Left ventricle myocardium inferior (tissue), 1 donor: ENCODE measurements at regions not wholly inside any gene's neighbourhood (a gene's known extent, or its start where the extent isn't known, plus 50 kb on each side); places are given as distances from the start of the nearest gene placed in this dataset.

Source experiments
- DNase-seq: peaks from one replicate; pipeline ENCODE4 v3.0.0-alpha.2; 2020
- H3K27ac ChIP-seq: fragments of 200-600 bp; replicated peaks from 2 replicates; pipeline ENCODE4 v1.8.0; 2021
- H3K27me3 ChIP-seq: fragments of 200-600 bp; 2 replicates; pipeline ENCODE4 v1.8.0; 2021; ENCODE audit warnings: low read depth
- H3K36me3 ChIP-seq: fragments of 200-600 bp; 2 replicates; pipeline ENCODE4 v1.8.0; 2021
- H3K4me1 ChIP-seq: fragments of 200-600 bp; 2 replicates; pipeline ENCODE4 v1.8.0; 2021
- H3K4me3 ChIP-seq: fragments of 200-600 bp; 2 replicates; pipeline ENCODE4 v1.8.0; 2021; ENCODE audit warnings: mild to moderate bottlenecking, moderate library complexity
- H3K9me3 ChIP-seq: fragments of 200-600 bp; replicated peaks from 2 replicates; pipeline ENCODE4 v1.8.0; 2021
- intact Hi-C: fragments of 100-400 bp; cut with micrococcal nuclease; formaldehyde crosslinking; loops from one replicate; pipeline ENCODE4 v1.11.0; 2022
- TF ChIP-seq, protein P1 (sequence below): fragments of 200-600 bp; IDR thresholded peaks from 2 replicates; pipeline ENCODE4 v1.8.0; 2021; ENCODE audit warnings: antibody characterized with exemption, mild to moderate bottlenecking, borderline replicate concordance
- donor health status: DM: no; HTN: yes; CAD: no; lungs with severe emphysema.

DNA sequence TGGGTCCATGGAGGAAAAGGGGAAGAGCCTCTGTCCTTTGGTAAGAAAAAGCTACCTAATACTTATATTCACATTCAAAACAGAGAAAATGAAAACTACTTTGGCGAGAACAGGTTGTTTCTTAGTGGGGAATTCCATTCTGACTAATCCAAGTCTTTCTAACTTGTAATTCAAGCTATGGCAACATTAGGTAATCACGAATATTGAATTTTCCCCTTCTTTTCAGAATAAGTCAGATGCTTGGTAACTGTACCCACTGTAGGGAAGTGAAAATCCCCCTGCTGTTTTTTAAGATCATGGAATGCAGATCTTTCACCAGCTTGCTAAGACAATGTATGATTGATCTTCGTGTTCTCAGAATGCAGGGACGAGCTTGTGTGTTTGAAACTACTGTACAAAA, 384.4 kb downstream of the TCERG1L start:
- no peak for DNase-seq
- TF ChIP-seq, protein P1, sequence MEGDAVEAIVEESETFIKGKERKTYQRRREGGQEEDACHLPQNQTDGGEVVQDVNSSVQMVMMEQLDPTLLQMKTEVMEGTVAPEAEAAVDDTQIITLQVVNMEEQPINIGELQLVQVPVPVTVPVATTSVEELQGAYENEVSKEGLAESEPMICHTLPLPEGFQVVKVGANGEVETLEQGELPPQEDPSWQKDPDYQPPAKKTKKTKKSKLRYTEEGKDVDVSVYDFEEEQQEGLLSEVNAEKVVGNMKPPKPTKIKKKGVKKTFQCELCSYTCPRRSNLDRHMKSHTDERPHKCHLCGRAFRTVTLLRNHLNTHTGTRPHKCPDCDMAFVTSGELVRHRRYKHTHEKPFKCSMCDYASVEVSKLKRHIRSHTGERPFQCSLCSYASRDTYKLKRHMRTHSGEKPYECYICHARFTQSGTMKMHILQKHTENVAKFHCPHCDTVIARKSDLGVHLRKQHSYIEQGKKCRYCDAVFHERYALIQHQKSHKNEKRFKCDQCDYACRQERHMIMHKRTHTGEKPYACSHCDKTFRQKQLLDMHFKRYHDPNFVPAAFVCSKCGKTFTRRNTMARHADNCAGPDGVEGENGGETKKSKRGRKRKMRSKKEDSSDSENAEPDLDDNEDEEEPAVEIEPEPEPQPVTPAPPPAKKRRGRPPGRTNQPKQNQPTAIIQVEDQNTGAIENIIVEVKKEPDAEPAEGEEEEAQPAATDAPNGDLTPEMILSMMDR: no peak
- intact Hi-C loops: no loop called here
- H3K27me3 ChIP-seq: peaks cover 83% of the 10 kb centered on the region
- H3K4me1 ChIP-seq: no peaks in the 10 kb centered on the region
- H3K27ac ChIP-seq: no peak overlapping the region
- H3K4me3 ChIP-seq: no peak overlapping the region
- no peaks in the 10 kb centered on the region for H3K9me3 ChIP-seq
- H3K36me3 ChIP-seq: no peaks in the 10 kb centered on the region

DNA sequence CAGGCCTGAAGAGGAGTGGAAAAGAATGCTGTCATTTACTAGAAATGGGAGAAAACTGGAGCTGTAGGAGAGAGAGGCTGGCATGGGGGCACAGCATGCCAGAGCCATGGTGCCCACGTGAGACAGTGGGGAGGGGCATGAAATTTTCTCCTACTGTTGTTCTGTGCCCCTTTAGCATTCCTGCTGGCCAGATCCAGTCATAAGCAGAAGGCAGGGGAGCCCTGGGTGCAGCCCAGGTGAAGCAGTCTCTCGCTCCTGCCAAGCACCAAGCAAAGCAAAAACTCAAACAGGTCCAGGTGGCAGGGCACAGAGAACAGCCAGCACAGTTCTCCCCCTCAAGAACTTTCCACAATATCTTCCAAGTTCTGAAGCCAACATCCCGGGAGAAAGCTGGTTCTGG, 383.2 kb downstream of the TCERG1L start:
- Histone ChIP-seq H3K4me3 (no peak overlapping the region), H3K36me3 (no peaks in the 10 kb centered on the region), H3K27ac (no peak overlapping the region), H3K27me3 (peaks cover 77% of the 10 kb centered on the region), H3K4me1 (no peaks in the 10 kb centered on the region), H3K9me3 (no peaks in the 10 kb centered on the region)
- DNase-seq: no peak
- TF ChIP-seq, protein P1: no peak
- intact Hi-C loops: no loop called here

DNA sequence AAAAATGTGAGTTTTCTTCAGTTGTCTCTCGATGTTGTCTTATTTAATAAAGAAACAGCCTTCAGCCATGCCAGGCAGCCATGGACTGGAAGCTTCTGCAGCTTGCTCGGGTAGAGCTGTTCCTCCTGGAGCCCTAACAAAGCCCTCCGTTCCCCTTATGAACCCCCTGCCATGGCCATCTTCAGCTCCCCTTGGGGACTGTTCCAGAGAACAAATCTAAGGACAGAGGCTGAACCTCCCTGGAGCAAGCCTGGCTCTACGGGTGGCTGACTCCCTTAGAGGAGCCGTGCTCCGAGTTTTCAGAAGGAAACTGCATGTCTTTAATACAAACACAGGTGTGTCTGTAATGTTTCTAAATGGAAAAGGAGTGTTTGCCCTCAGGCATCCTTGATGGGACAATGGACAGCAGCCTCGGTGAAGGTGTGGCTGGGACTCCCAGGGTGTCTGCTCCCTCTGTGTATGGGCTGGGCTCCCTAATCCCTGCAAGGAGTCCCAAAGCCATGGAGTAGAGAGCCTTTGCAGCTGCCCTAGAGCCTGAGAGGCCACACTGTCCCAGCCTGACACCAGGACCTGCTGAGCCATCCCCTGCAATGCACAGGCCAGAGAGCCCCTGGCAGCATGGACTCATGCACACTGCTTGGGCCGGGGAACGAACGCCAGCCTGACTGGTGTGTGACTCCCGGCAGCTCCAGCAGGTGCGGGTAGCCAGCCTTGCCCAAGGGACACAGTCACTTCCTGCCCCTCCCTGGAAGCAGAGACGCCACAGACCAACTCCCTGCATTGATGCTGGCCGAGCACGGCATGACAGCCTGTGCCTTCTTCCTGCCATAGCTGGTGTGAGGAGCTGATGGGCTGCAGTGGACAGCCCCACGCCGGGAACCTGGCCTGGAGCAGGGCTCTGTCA, 381.8 kb downstream of the TCERG1L start:
- Histone ChIP-seq H3K4me1 (peaks cover 2% of the 10 kb centered on the region), H3K36me3 (no peaks in the 10 kb centered on the region), H3K27ac (no peak overlapping the region), H3K27me3 (peaks cover 68% of the 10 kb centered on the region), H3K9me3 (no peaks in the 10 kb centered on the region), H3K4me3 (no peak overlapping the region)
- intact Hi-C loops: no loop called here
- TF ChIP-seq, protein P1: no peak
- DNase-seq: no peak

DNA sequence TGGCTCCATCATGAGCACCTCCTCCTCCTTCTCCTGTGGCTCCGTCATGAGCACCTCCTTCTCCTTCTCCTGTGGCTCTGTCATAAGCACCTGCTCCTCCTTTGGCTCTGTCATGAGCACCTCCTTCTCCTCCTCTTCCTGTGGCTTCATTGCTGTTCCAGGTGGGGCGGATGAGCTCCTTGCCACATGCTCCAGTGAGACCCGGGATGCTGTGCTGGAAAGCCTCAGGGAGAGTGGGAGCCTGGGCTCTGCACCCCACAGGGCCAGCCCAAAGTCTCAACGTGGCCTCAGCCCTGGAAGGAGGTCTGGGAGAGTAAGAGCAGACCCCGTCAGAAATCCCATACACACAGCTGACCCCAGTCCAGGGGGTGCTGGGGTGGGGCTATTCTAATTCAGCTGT, 380.7 kb downstream of the TCERG1L start:
- TF ChIP-seq, protein P1: no peak
- peaks cover 59% of the 10 kb centered on the region for H3K27me3 ChIP-seq
- intact Hi-C loops: no loop called here

DNA sequence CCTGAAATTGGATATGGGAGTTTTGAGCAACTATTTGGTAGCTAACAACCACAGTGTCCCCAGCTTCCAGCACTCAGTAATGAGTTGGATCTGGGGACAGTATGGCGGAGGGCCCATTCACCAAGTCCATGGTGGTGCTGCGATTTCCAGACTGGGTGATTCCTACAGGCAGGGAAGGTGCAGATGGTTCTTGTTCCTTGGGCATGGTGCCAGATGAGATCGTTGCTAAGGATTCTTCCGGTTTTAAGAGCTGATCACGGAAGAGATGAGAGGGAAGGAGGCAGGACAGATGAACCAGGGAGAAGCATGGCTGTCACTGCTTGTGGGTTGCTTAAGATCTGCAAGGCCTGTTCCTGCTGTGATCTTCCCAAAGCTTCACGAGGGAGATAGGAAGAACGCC, 380.3 kb downstream of the TCERG1L start:
- intact Hi-C loops: no loop called here
- peaks cover 61% of the 10 kb centered on the region for H3K27me3 ChIP-seq
- DNase-seq: no peak

More for the DNA sequence above, 380.7 kb downstream of the TCERG1L start:
- no peak overlapping the region for H3K4me3 ChIP-seq
- no peaks in the 10 kb centered on the region for H3K9me3 ChIP-seq
- no peak for DNase-seq
- peaks cover 11% of the 10 kb centered on the region for H3K4me1 ChIP-seq
- no peaks in the 10 kb centered on the region for H3K36me3 ChIP-seq
- H3K27ac ChIP-seq: no peak overlapping the region

More for the DNA sequence above, 380.3 kb downstream of the TCERG1L start:
- no peaks in the 10 kb centered on the region for H3K36me3 ChIP-seq
- H3K4me3 ChIP-seq: no peak overlapping the region
- H3K4me1 ChIP-seq: peaks cover 11% of the 10 kb centered on the region
- H3K9me3 ChIP-seq: no peaks in the 10 kb centered on the region
- TF ChIP-seq, protein P1: no peak
- no peak overlapping the region for H3K27ac ChIP-seq
